CD8-positive, alpha-beta memory T cell (primary cell): ENCODE measurements at regions not wholly inside any gene's neighbourhood (a gene's known extent, or its start where the extent isn't known, plus 50 kb on each side); places are given as distances from the start of the nearest gene placed in this dataset.
"Not testable (repeated sequence)": the region's sequence is repeated elsewhere in the genome, so short reads cannot be mapped to it uniquely, and the experiment has no call there.

ENCODE experiments used
- CTCF ChIA-PET: fragments of 350-600 bp; sonication (Branson Sonifier 250); formaldehyde crosslinking; loops from one replicate; lab custom pipeline; 2021; ENCODE audit warnings: antibody characterized with exemption; lab: Charles Lee
- POLR2A ChIA-PET: fragments of 350-600 bp; sonication (Branson Sonifier 250); formaldehyde crosslinking; loops from one replicate; lab custom pipeline; 2021; ENCODE audit warnings: antibody characterized with exemption; lab: Charles Lee
- DNase-seq, 5 donors: peaks; one replicate each; pipeline versions ENCODE4 v3.0.0 to v3.0.0-alpha.2; 2020 to 2022; ENCODE audit warnings: mixed read lengths in 1 of 5
- H3K27ac ChIP-seq: one replicate; pipeline ENCODE4 v1.7.0; 2013; ENCODE audit warnings: low read depth, mild to moderate bottlenecking, low read length, moderate library complexity
- H3K27me3 ChIP-seq: 2 replicates; pipeline ENCODE4 v1.7.0; 2013; ENCODE audit warnings: low read length, mild to moderate bottlenecking; ENCODE audit not compliant: insufficient read depth, poor library complexity, severe bottlenecking
- H3K36me3 ChIP-seq: 2 replicates; pipeline ENCODE4 v1.7.0; 2013; ENCODE audit warnings: mild to moderate bottlenecking, low read length, moderate library complexity; ENCODE audit not compliant: insufficient read depth
- H3K4me1 ChIP-seq: 2 replicates; pipeline ENCODE4 v1.7.0; 2013; ENCODE audit warnings: mild to moderate bottlenecking, low read length, moderate library complexity; ENCODE audit not compliant: insufficient read depth
- H3K4me3 ChIP-seq: 2 replicates; pipeline ENCODE4 v1.7.0; 2013; ENCODE audit warnings: mild to moderate bottlenecking, low read length
- H3K9me3 ChIP-seq: 2 replicates; pipeline ENCODE4 v1.7.0; 2013; ENCODE audit warnings: mild to moderate bottlenecking, low read length
- H3K27ac Mint-ChIP-seq, 8 donors: one replicate each; pipeline ENCODE4 v1.8.0; 2020 to 2021; ENCODE audit warnings: mixed read lengths in 8 of 8, mild to moderate bottlenecking in 6 of 8, inconsistent platforms in 3 of 8, moderate library complexity in 3 of 8
- H3K27me3 Mint-ChIP-seq, 2 donors: one replicate each; pipeline ENCODE4 v1.8.0; 2020 to 2021; ENCODE audit warnings: mixed read lengths in 2 of 2, mild to moderate bottlenecking in 1 of 2, moderate library complexity in 1 of 2
- H3K36me3 Mint-ChIP-seq, 3 donors: one replicate each; pipeline ENCODE4 v1.8.0; 2020 to 2021; ENCODE audit warnings: mixed read lengths in 3 of 3, inconsistent platforms in 1 of 3, mild to moderate bottlenecking in 1 of 3
- H3K4me1 Mint-ChIP-seq, 3 donors: one replicate each; pipeline ENCODE4 v1.8.0; 2020 to 2021; ENCODE audit warnings: mixed read lengths in 3 of 3, inconsistent platforms in 1 of 3, mild to moderate bottlenecking in 1 of 3
- H3K4me3 Mint-ChIP-seq, 7 donors: one replicate each; pipeline ENCODE4 v1.8.0; 2020 to 2021; ENCODE audit warnings: mixed read lengths in 7 of 7, mild to moderate bottlenecking in 6 of 7, moderate library complexity in 4 of 7, inconsistent platforms in 2 of 7
- H3K9me3 Mint-ChIP-seq, 5 donors: one replicate each; pipeline ENCODE4 v1.8.0; 2020 to 2022; ENCODE audit warnings: mixed read lengths in 5 of 5, mild to moderate bottlenecking in 3 of 5, moderate library complexity in 2 of 5, inconsistent platforms in 1 of 5

DNA sequence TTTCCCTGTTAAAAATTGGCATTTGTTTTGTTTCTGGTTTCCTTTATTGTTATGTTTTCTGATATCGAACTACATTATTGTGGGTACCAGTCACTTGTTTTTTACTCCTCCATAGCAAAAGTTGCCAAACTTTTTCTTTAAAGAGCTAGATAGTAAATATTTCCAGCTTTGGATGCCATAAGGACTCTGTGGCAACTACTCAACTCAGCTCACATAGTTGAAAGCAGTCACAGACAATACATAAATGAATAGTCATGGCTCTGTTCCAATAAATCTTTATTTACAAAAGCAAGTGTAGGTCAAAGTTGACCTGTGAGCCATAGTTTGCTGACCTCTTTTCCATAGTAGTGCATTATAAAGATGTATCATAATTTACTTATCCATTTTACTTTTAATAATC, 305.0 kb downstream of the RASEF start:
- Histone ChIP-seq H3K27ac (no peak overlapping the region), H3K4me3 (no peak overlapping the region), H3K27me3 (no peaks in the 10 kb centered on the region), H3K36me3 (no peaks in the 10 kb centered on the region), H3K9me3 (no peaks in the 10 kb centered on the region), H3K4me1 (no peaks in the 10 kb centered on the region)
- Mint-ChIP-seq H3K36me3 (no peaks in the 10 kb centered on the region), H3K4me3 (no peak overlapping the region), H3K9me3 (peaks cover 2 to 11% (median 5%) of the 10 kb centered on the region in 5 donors), H3K27ac (no peak overlapping the region), H3K4me1 (no peaks in the 10 kb centered on the region), H3K27me3 (peaks cover 0 to 2% of the 10 kb centered on the region in 2 donors)
- no peak for DNase-seq
- ChIA-PET CTCF (no interaction called here), POLR2A (no interaction called here)

DNA sequence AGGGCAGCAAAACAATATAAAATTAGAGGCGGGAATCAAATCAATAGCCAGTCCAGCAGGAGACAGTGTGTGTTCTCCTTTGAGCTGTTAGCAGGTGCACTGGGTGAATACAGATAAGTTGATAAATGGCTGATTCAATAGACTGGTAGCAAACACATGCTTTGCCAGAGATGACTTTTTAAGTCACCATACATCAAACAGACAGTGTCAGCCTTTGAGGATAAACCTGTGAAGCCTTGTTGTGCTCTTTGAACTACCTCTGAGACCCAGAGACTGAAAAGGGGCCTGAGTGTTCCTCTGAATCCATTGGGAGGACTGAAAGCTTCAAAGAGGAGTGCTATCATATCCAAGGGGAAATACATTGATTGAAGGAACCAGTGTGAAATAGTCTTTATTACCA, 301.9 kb downstream of the RASEF start:
- Mint-ChIP-seq H3K27ac (no peak overlapping the region), H3K27me3 (peaks cover 0 to 2% of the 10 kb centered on the region in 2 donors), H3K4me3 (no peak overlapping the region), H3K36me3 (no peaks in the 10 kb centered on the region), H3K9me3 (peaks cover 2 to 12% (median 6%) of the 10 kb centered on the region in 5 donors), H3K4me1 (no peaks in the 10 kb centered on the region)
- Histone ChIP-seq H3K36me3 (no peaks in the 10 kb centered on the region), H3K27me3 (no peaks in the 10 kb centered on the region), H3K4me1 (no peaks in the 10 kb centered on the region), H3K4me3 (no peak overlapping the region), H3K27ac (no peak overlapping the region), H3K9me3 (no peaks in the 10 kb centered on the region)
- ChIA-PET POLR2A (no interaction called here), CTCF (no interaction called here)
- no peak for DNase-seq

DNA sequence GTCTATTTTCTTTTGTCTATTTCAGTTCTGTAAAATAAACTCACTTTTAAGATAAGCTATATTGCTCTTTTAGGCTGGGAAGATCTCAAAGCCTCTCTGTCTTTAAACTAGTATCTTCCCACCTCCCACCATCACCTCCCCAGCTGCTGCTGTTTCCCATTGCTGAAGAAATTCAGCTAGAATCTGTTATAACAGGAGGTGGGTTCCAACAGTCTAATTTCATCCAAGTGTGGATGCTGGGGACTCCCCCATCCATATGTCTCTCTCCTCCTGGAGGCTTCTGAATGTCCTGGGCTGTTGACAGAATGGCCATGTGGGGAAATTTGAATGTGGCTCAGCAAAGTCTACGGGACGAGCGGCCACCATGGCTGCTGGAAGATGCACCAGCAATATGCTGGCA, 301.0 kb downstream of the RASEF start:
- Histone ChIP-seq H3K36me3 (no peaks in the 10 kb centered on the region), H3K27me3 (no peaks in the 10 kb centered on the region), H3K9me3 (no peaks in the 10 kb centered on the region), H3K4me1 (no peaks in the 10 kb centered on the region), H3K4me3 (no peak overlapping the region), H3K27ac (no peak overlapping the region)
- H3K9me3 Mint-ChIP-seq, result peaks cover 4 to 15% (median 8%) of the 10 kb centered on the region in 5 donors
- H3K27ac Mint-ChIP-seq, result no peak overlapping the region
- H3K4me1 Mint-ChIP-seq, result no peaks in the 10 kb centered on the region
- H3K4me3 Mint-ChIP-seq, result no peak overlapping the region
- peaks cover 0 to 2% of the 10 kb centered on the region in 2 donors for H3K27me3 Mint-ChIP-seq
- DNase-seq, result no peak
- ChIA-PET POLR2A (no interaction called here), CTCF (no interaction called here)
- no peaks in the 10 kb centered on the region for H3K36me3 Mint-ChIP-seq

DNA sequence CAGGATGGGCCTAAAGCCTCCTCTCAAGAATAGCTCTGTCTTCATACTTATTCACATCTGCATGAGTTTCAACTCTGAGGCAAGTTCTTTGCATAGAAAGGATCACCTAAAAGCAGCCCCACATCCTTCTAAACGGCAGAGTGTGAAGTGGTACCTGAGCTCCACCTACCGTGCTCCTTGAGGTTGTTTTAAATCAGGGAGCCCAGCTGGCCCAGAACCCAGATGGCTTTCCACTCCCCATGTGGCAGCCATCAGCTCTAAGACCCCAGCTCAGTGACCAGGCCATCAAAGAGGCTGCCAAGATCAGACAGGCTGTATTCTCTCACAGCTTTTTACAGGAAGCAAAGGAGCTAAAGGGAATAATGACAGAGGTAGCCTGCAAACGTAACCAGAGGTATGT, 299.3 kb downstream of the RASEF start:
- ChIA-PET CTCF (no interaction called here), POLR2A (no interaction called here)
- H3K4me1 ChIP-seq, result no peaks in the 10 kb centered on the region
- no peak for DNase-seq
- Mint-ChIP-seq H3K4me1 (no peaks in the 10 kb centered on the region), H3K4me3 (no peak overlapping the region), H3K27me3 (peaks cover 0 to 1% of the 10 kb centered on the region in 2 donors), H3K27ac (no peak overlapping the region), H3K36me3 (no peaks in the 10 kb centered on the region), H3K9me3 (peaks cover 3 to 16% (median 11%) of the 10 kb centered on the region in 5 donors)
- no peak overlapping the region for H3K27ac ChIP-seq
- no peaks in the 10 kb centered on the region for H3K27me3 ChIP-seq
- no peak overlapping the region for H3K4me3 ChIP-seq
- no peaks in the 10 kb centered on the region for H3K9me3 ChIP-seq
- no peaks in the 10 kb centered on the region for H3K36me3 ChIP-seq

DNA sequence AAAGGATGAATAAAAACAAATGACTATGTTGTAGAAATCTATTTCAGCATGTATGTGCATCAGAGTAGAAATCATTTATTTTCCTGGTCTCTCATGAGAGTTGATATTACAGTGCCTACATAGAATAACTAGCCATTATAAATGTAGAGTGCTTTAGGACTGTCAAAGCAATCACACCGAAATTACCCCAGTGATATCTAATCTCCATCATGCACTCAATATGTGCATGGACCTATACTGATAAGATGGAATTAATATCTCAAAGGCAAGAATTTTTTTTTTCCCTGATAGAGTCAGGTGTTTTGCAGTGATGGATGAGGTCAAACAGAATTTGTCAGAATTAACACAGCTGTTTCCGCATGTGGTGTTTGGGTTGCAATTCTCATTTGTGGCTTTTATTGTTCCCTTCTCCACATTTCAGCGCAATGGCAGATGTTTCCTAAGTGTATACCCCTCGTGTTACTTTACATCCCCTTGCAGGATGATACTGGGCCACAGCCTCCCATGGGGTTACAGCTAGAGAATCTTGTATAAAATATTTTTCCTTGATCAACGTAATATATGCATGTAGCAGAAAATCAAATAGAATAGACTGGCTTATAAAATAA, 298.8 kb downstream of the RASEF start:
- no peaks in the 10 kb centered on the region for H3K36me3 ChIP-seq
- H3K4me3 ChIP-seq, result no peak overlapping the region
- POLR2A ChIA-PET, result no interaction called here
- H3K9me3 Mint-ChIP-seq, result peaks cover 3 to 16% (median 9%) of the 10 kb centered on the region in 5 donors
- H3K4me1 Mint-ChIP-seq, result no peaks in the 10 kb centered on the region
- no peak for DNase-seq
- H3K4me3 Mint-ChIP-seq, result no peak overlapping the region
- H3K27me3 Mint-ChIP-seq, result peaks cover 0 to 1% of the 10 kb centered on the region in 2 donors
- CTCF ChIA-PET, result no interaction called here
- no peak overlapping the region for H3K27ac Mint-ChIP-seq
- H3K27me3 ChIP-seq, result no peaks in the 10 kb centered on the region
- H3K27ac ChIP-seq, result no peak overlapping the region
- no peaks in the 10 kb centered on the region for H3K36me3 Mint-ChIP-seq
- H3K9me3 ChIP-seq, result no peaks in the 10 kb centered on the region
- no peaks in the 10 kb centered on the region for H3K4me1 ChIP-seq

DNA sequence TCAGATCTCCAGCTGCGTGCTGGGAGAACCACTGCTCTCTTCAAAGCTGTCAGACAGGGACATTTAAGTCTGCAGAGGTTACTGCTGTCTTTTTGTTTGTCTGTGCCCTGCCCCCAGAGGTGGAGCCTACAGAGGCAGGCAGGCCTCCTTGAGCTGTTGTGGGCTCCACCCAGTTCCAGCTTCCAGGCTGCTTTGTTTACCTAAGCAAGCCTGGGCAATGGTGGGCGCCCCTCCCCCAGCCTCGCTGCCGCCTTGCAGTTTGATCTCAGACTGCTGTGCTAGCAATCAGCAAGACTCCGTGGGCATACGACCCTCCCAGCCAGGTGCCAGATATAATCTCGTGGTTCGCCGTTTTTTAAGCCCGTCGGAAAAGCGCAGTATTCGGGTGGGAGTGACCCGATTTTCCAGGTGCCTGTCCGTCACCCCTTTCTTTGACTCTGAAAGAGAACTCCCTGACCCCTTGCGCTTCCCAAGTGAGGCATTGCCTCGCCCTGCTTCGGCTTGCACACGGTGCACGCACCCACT, 288.2 kb downstream of the RASEF start:
- H3K9me3 ChIP-seq, POLR2A ChIA-PET, DNase-seq, H3K27ac ChIP-seq, H3K4me3 ChIP-seq, H3K4me1 ChIP-seq, H3K4me1 Mint-ChIP-seq, H3K36me3 Mint-ChIP-seq, H3K27me3 ChIP-seq, H3K27ac Mint-ChIP-seq, H3K36me3 ChIP-seq, H3K4me3 Mint-ChIP-seq, H3K27me3 Mint-ChIP-seq, CTCF ChIA-PET: not testable (repeated sequence)
- H3K9me3 Mint-ChIP-seq, result peaks cover 0 to 11% (median 4%) of the 10 kb centered on the region in 5 donors

DNA sequence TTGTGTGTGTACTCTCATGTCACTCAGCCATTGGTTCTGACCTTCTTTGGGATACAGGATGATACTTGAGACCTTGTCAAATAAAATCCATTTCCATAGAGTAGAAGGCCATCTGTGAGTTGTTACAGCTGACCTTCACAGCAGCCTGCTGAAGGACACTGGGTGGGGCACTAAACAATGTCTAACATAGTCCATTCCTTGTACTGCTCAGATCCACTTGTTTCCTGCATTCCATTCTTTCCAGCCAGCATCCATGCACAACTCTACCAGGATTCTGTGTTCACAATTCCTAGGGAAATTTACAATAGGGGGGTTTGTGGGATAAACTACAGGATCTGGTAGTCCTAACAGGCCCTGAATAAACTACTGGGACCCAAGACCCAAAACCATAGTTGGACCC, 286.4 kb downstream of the RASEF start:
- H3K27ac Mint-ChIP-seq, result no peak overlapping the region
- H3K9me3 Mint-ChIP-seq, result peaks cover 0 to 11% (median 4%) of the 10 kb centered on the region in 5 donors
- no peaks in the 10 kb centered on the region for H3K4me1 ChIP-seq
- H3K27ac ChIP-seq, result no peak overlapping the region
- H3K4me3 Mint-ChIP-seq, result no peak overlapping the region
- no peaks in the 10 kb centered on the region for H3K36me3 ChIP-seq
- no peak overlapping the region for H3K4me3 ChIP-seq
- H3K9me3 ChIP-seq, result no peaks in the 10 kb centered on the region
- CTCF ChIA-PET, result no interaction called here
- POLR2A ChIA-PET, result no interaction called here
- no peaks in the 10 kb centered on the region for H3K4me1 Mint-ChIP-seq
- no peaks in the 10 kb centered on the region for H3K27me3 Mint-ChIP-seq
- DNase-seq, result no peak
- H3K27me3 ChIP-seq, result no peaks in the 10 kb centered on the region
- no peaks in the 10 kb centered on the region for H3K36me3 Mint-ChIP-seq

DNA sequence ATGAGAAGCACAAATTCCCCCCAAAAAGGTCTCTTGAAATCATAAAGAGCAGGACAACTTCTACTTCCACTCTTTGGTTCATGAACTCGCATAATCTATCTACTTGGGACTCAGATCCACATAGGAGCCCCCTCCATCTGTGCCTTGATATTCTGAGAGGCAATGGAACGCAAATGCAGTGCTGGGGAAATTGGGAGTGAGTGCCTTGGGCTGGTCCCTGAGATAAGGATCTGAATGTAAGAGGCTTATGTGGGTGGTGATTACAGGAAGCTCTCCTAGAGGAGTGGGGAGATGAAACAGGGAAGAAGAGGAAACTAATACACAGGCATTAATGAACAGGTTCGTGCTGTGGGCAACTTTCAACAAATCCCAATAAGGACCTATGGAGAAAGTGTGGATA, 285.6 kb downstream of the RASEF start:
- H3K4me3 Mint-ChIP-seq, result no peak overlapping the region
- no peak overlapping the region for H3K27ac Mint-ChIP-seq
- no peaks in the 10 kb centered on the region for H3K4me1 Mint-ChIP-seq
- CTCF ChIA-PET, result no interaction called here
- no peak overlapping the region for H3K4me3 ChIP-seq
- no peaks in the 10 kb centered on the region for H3K36me3 Mint-ChIP-seq
- POLR2A ChIA-PET, result no interaction called here
- no peaks in the 10 kb centered on the region for H3K4me1 ChIP-seq
- peaks cover 0 to 11% (median 4%) of the 10 kb centered on the region in 5 donors for H3K9me3 Mint-ChIP-seq
- H3K36me3 ChIP-seq, result no peaks in the 10 kb centered on the region
- H3K27me3 Mint-ChIP-seq, result no peaks in the 10 kb centered on the region
- DNase-seq, result no peak
- H3K27ac ChIP-seq, result no peak overlapping the region
- H3K27me3 ChIP-seq, result no peaks in the 10 kb centered on the region
- H3K9me3 ChIP-seq, result no peaks in the 10 kb centered on the region
